GM12892 (cell line): ENCODE measurements at regions not wholly inside any gene's neighbourhood (a gene's known extent, or its start where the extent isn't known, plus 50 kb on each side); places are given as distances from the start of the nearest gene placed in this dataset.

Experiments used
- POLR2A ChIP-seq: IDR thresholded peaks from 2 replicates; pipeline ENCODE4 v1.6.1; 2011; ENCODE audit warnings: low read depth, low read length, control low read depth
- POLR2AphosphoS5 ChIP-seq: IDR thresholded peaks from 2 replicates; pipeline ENCODE4 v1.6.1; 2011; ENCODE audit warnings: low read depth, low read length, control low read depth
- TAF1 ChIP-seq: IDR thresholded peaks from 2 replicates; pipeline ENCODE4 v1.6.1; 2011; ENCODE audit warnings: low read depth, mild to moderate bottlenecking, control low read depth, low read length, borderline replicate concordance

DNA sequence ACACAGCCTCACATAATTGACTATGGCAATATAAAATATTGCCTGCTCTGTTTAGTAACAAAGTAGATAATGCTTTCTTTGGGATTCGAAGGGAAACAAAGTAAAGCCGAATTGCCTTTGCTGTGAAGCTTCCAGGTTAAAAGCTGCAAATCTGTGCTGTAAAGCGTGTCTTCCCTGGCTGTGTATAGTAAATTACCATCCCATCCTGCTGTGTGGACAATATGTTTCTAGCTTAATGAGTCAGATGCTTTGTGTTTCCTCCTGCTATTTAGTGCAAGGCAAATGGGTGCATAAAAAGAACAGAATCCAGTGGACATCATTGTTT, 265.1 kb downstream of the SOCS6 start:
- TF ChIP-seq POLR2A (no peak), POLR2AphosphoS5 (no peak), TAF1 (no peak)
